ENCODE measurements at regions not wholly inside any gene's neighbourhood (a gene's known extent, or its start where the extent isn't known, plus 50 kb on each side); places are given as distances from the start of the nearest gene placed in this dataset.
"Not testable (repeated sequence)": the region's sequence is repeated elsewhere in the genome, so short reads cannot be mapped to it uniquely, and the experiment has no call there.

- DNase-seq (ENCODE audit: low spot score): no peak
- TF ChIP-seq, protein P1, sequence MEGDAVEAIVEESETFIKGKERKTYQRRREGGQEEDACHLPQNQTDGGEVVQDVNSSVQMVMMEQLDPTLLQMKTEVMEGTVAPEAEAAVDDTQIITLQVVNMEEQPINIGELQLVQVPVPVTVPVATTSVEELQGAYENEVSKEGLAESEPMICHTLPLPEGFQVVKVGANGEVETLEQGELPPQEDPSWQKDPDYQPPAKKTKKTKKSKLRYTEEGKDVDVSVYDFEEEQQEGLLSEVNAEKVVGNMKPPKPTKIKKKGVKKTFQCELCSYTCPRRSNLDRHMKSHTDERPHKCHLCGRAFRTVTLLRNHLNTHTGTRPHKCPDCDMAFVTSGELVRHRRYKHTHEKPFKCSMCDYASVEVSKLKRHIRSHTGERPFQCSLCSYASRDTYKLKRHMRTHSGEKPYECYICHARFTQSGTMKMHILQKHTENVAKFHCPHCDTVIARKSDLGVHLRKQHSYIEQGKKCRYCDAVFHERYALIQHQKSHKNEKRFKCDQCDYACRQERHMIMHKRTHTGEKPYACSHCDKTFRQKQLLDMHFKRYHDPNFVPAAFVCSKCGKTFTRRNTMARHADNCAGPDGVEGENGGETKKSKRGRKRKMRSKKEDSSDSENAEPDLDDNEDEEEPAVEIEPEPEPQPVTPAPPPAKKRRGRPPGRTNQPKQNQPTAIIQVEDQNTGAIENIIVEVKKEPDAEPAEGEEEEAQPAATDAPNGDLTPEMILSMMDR (IDR thresholded peaks at IDR 0.05; ENCODE audit: extremely low read depth, insufficient read depth, missing control alignments): no peak
- in situ Hi-C loops (cut with MboI; ENCODE audit: low pct_unique_long_range_greater_than_20kb, low sequenced_read_pairs, unreplicated experiment): no loop called here
Observed at GRCh38 chr4:75422998-75423397, 91.2 kb downstream of the RCHY1 start.

DNA sequence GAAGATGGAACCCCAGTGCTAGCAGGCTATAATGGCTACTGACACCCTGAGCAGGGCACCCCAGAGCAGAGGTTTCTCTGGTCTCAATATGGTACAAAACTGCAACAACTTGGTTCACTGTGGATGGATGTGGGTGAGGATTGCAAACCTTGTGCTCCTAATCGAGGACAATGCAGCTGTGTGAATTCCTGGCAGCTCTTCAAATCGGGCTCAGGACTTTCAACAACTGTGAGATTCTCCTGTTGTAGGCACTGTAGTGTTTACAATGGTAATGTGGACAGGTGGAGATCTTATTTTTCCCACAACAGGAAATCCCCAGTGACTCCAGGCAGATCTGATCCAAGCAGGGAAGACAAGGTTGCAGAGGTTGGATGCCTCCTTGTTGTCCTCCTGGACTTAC is 101.5 kb downstream of the RCHY1 start:
- TF ChIP-seq, protein P1 (IDR thresholded peaks at IDR 0.05; ENCODE audit: extremely low read depth, insufficient read depth, missing control alignments): no peak
- DNase-seq (ENCODE audit: low spot score): no peak
- in situ Hi-C loops (cut with MboI; ENCODE audit: low pct_unique_long_range_greater_than_20kb, low sequenced_read_pairs, unreplicated experiment): no loop called here

- TF ChIP-seq, protein P1 (IDR thresholded peaks at IDR 0.05; ENCODE audit: extremely low read depth, insufficient read depth, missing control alignments): no peak
- no peak for DNase-seq (ENCODE audit: low spot score)
- in situ Hi-C loops (cut with MboI; ENCODE audit: low pct_unique_long_range_greater_than_20kb, low sequenced_read_pairs, unreplicated experiment): no loop called here
Observed at GRCh38 chr4:75398501-75398900, 115.7 kb downstream of the RCHY1 start.

DNA sequence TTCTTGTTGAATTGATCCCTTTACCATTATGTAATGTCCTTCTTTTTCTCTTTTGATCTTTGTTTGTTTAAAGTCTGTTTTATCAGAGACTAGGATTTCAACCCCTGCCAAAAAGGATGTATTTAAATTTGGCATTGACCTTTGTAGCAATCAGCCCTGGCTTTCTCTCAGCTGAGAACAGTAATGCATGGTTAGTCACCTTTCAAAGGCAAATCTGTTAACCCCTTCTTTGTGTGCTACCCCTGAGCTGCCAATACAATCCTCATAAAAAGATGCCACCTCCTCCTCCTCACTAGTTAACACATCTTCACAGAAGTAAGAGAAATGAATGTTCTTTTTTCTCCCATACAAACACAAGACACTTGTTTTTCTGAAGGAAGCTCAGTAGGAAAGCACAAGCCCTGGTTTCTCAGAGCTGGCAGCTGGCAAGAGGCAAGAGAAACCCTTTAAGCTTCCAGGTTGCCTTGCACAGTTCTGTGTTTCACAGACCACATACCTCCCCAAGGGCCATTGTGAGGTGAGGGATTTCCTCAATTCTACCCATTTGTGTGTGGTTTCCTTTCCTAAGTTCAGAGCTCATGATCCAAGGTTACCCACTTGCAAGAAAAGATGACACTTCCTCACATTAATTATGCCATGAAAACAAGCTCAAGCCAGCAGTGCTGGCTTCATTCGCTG is 122.6 kb downstream of the RCHY1 start:
- TF ChIP-seq, protein P1 (IDR thresholded peaks at IDR 0.05; ENCODE audit: extremely low read depth, insufficient read depth, missing control alignments): no peak
- no peak for DNase-seq (ENCODE audit: low spot score)
- in situ Hi-C loops (cut with MboI; ENCODE audit: low pct_unique_long_range_greater_than_20kb, low sequenced_read_pairs, unreplicated experiment): no loop called here

GRCh38 chr4:75386426-75386825 is 127.8 kb downstream of the RCHY1 start:
- in situ Hi-C loops (cut with MboI; ENCODE audit: low pct_unique_long_range_greater_than_20kb, low sequenced_read_pairs, unreplicated experiment); DNase-seq (ENCODE audit: low spot score): not testable (repeated sequence)

DNA sequence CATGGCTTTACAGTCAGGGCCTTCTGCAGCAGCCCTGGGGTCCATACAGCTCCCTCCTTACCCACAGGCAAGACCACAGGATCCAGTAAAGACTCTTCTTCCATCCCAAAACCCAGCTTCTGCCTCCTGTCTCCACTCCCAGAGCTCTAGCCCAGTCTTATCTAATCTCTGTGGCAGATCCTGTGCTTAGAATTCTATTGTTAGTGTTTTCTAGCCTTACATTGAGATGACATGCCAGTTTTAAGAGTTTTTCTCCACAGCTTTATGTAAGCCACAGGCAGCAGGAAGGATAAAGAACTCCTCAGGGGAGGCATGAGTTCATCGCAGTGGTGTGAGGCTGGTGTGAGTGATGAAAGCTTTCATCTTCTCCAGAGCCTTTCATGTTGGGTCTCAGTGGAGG is 129.1 kb downstream of the RCHY1 start:
- TF ChIP-seq, protein P1 (IDR thresholded peaks at IDR 0.05; ENCODE audit: extremely low read depth, insufficient read depth, missing control alignments): no peak
- in situ Hi-C loops (cut with MboI; ENCODE audit: low pct_unique_long_range_greater_than_20kb, low sequenced_read_pairs, unreplicated experiment): no loop called here
- DNase-seq (ENCODE audit: low spot score): no peak

- DNase-seq (ENCODE audit: low spot score): no peak
- TF ChIP-seq, protein P1 (IDR thresholded peaks at IDR 0.05; ENCODE audit: extremely low read depth, insufficient read depth, missing control alignments): no peak
- in situ Hi-C loops (cut with MboI; ENCODE audit: low pct_unique_long_range_greater_than_20kb, low sequenced_read_pairs, unreplicated experiment): no loop called here
Observed at GRCh38 chr4:75376543-75376942, 137.7 kb downstream of the RCHY1 start.
